IMR-90 (cell line): ENCODE measurements at regions not wholly inside any gene's neighbourhood (a gene's known extent, or its start where the extent isn't known, plus 50 kb on each side); places are given as distances from the start of the nearest gene placed in this dataset.

Experiments
- CHD1 ChIP-seq: IDR thresholded peaks from 2 replicates; pipeline ENCODE4 v1.6.1; 2012; ENCODE audit warnings: low read depth, low read length, improper control_type of control experiment
- MAZ ChIP-seq: IDR thresholded peaks from 2 replicates; pipeline ENCODE4 v1.6.1; 2012; ENCODE audit warnings: low read depth, mild to moderate bottlenecking, low read length, improper control_type of control experiment, moderate library complexity, borderline replicate concordance
- POLR2A ChIP-seq: IDR thresholded peaks from 2 replicates; pipeline ENCODE4 v1.6.1; 2012; ENCODE audit warnings: mild to moderate bottlenecking, low read depth, low read length
- RAD21 ChIP-seq: IDR thresholded peaks from 2 replicates; pipeline ENCODE4 v1.6.1; 2012; ENCODE audit warnings: low read length, improper control_type of control experiment

DNA sequence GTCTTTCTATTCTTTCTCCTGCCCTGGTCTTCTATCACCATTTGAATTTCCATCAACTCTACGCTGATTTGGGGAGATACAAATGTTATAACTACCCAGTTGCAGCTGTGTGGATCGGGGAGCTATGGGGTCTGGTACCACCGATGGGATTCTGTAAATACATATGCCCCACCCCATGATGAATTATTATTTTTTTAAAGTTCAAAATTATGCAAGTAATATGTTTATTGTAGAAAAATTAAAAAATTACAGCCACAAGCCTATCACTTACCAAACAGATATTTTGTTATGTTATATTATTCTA lies 52.4 kb upstream of the CLMP start:
- TF ChIP-seq MAZ (no peak), RAD21 (no peak), POLR2A (no peak), CHD1 (no peak)
